Suppressor macrophage treated with lipopolysaccharide for 4 hours (primary cell): ENCODE measurements at regions not wholly inside any gene's neighbourhood (a gene's known extent, or its start where the extent isn't known, plus 50 kb on each side); places are given as distances from the start of the nearest gene placed in this dataset.

Experiments used
- DNase-seq: peaks from one replicate; pipeline ENCODE4 v3.0.0-alpha.2; 2020

DNA sequence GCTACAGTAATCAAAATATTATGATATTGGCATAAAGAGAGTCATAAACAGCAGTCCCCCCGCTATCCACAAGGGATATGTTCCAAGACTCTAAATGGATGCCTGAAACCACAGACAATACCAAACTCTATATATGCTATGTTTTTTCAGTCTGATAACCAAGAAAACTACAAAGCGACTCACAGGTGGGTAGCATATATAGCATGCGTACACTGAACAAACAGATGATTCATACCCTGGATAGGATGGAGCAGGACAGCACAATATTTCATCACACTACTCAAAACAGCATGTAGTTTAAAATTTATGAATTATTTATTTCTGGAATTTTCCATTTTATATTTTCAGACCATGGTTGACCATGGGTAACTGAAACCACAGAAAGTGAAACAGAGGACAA is 87.0 kb upstream of the PPP2R3A start:
- DNase-seq: no peak

DNA sequence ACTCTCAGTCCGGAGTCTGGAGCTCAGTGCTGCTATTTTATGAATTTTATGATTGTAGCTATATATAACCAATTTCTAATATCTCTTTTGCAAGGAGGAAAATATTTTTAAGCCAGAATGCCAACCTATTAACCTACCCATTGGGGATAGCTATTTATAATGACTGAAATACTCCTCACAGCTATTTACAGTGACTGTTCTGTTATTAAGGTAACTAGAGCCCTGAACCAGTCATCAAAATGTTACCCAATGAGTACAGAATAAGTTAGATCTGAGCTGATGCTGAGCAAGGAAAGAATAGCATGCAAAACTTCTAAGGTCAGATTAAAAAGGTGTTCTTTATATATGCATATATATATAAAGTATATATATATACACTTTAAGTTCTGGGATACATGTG is 79.6 kb upstream of the PPP2R3A start:
- no peak for DNase-seq

- no peak for DNase-seq
These were observed 78.3 kb upstream of the PPP2R3A start for GRCh38 chr3:135887220-135887619.

GRCh38 chr3:135889443-135889842 is 76.1 kb upstream of the PPP2R3A start:
- DNase-seq: no peak

DNA sequence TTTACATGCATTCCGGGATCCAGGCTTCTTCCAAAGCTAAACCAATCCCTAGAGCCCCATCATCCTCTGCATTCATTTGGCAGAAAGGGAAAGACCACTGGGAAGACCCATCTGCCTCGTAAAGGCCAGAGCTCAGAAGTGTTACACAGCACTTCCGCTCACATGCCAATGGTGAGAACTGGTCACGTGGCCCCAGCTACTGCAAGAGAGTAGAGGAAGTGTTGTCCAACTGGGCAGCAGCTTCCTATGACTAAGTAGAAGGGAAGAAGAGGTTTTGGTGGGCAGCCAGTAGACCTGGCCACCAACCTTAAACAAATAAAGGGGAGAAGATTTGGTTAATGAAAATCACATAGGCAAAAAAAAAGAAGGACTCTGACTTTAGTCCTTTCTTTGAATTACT is 74.4 kb upstream of the PPP2R3A start:
- DNase-seq: no peak

- DNase-seq: peak; percentile 72
These were observed 70.3 kb upstream of the PPP2R3A start for GRCh38 chr3:135895106-135895733.

GRCh38 chr3:135895734-135896121 is 69.8 kb upstream of the PPP2R3A start:
- no peak for DNase-seq

GRCh38 chr3:135896613-135897012 is 68.9 kb upstream of the PPP2R3A start:
- no peak for DNase-seq

- no peak for DNase-seq
These were observed 67.8 kb upstream of the PPP2R3A start for GRCh38 chr3:135897715-135898114.

DNA sequence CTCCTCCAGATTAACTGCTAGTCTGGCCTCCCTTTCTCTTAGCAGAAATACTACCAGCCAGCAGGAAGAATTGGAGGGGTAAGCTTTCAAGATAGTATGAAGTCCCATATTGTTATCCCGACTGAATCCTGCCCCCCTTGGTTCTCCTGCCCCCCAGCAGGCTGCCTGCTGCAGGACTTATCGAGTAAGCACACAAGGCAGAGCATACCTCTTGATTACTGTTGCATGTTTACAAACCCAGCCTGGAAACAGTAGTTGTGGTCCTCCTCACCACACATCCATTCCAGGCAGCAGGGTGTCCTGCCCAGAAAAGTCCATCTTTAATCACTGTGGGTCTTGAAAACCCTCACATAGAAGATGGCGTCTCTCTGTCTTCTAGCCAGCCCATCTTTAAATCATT is 66.8 kb upstream of the PPP2R3A start:
- no peak for DNase-seq

DNA sequence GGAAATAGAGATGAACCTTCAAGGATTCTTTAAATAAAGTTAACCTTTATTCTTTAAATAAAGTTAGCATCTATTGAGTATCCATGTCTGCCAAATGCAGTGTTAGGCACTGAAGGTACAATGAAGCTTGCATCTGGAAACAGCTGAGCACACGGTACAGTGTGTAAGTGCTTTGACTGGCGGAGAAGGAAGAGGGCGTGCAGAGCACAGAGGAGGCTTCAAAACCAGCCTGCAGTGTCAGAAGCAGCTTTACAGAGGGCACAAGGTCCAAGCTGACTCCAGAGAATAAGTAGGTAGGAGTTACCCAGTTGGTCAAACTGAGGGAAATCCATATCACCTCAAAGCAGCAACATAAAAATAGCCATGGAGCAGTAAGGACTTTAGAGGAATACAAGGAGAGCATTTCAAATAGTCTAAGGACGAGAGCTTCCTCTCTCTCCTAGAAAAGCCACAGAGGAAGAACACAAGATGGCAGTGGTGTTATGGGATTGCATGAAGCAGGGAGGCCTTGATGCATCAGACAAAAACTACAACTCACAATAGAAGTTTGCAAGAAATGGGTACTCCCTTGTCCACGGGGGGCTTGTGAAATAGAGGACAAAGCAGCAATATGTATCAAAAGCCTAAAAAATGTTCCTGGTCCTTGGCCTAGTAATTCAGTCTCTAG is 60.3 kb upstream of the PPP2R3A start:
- DNase-seq: no peak

DNA sequence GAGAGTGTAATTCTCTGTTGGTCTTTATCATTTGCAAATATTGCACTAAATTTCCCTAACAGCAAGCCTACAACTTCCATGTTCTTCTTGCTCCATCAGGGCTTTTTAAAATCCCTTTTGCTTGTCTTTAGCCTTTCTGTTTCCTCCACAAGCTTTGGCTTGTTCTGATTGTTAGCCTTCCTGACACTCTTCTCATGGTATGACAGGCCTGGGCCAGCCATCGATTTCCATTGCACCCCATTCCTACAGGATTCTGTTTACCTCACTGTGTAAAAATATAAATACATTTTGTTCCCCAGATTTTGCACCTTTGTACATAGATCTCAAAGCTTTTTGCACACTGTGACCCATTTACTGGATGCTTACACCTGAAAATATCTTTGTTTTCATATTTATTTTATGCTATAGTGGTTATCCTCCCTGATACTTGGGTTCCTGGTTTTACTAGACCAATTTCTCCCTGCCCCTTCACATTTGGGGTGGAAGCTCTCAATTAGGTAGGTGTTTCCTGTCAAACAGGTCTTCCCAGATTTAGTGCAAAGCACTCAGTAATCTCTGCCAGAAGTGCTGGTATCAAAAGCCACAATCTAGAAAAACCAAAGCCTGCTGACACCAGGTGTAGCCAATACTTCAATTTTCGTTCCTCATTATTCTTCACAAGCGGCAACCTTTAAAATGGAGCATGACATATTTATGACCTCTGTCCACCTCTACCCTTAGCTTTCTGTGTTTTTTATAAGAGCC is 57.9 kb upstream of the PPP2R3A start:
- no peak for DNase-seq

DNA sequence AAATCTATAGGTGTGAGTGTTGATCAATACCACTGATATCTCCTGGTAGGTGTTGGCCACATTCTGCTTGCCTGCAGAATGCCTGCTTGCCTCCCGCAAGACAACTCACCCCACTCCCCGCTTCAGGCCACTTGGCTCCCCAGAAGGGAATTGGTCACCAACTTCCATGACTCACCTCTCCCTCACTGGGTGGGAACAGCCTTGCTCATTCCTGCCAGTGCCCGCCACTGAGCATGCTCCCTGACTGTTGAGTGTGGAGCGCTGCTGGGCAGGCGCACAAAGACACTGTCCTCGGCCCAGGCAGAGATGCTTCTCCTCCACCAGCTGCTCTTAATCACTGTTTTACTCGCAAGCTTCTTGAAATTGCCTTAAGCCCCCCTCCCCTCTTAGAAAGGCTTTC is 57.3 kb upstream of the PPP2R3A start:
- DNase-seq: no peak

- no peak for DNase-seq
These were observed 56.8 kb upstream of the PPP2R3A start for GRCh38 chr3:135908737-135909136.

DNA sequence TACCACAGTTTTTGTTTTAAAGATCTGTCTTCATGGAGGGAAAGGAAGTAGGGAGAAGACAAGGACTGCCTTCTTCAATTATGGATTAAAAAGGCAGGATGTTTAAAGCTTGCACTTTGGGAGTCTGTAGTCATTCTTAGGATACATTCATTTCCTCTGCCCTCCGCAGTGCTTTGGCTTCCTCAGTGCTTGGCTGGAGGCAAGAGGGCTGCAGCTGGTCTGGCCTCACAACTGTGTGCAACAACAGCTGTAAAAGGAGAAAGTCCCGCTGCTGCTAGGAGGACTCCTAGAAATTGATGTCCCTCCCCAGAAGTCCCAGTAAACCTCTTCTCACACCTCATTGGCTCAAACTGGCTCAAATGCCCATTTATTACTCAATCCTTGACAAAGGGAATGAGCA is 54.4 kb upstream of the PPP2R3A start:
- no peak for DNase-seq

- no peak for DNase-seq
These were observed 50.3 kb upstream of the PPP2R3A start for GRCh38 chr3:135915206-135915605.
